ENCODE measurements at regions not wholly inside any gene's neighbourhood (a gene's known extent, or its start where the extent isn't known, plus 50 kb on each side); places are given as distances from the start of the nearest gene placed in this dataset.

- no peak for TF ChIP-seq CTCF (conservative IDR thresholded peaks at IDR 0.05)
- Histone ChIP-seq H2AFZ (ENCODE audit: low read length) (no peak overlapping the region), H3K4me2 (ENCODE audit: insufficient read depth, insufficient read length, low read length) (no peak overlapping the region), H4K8ac (replicated peaks; ENCODE audit: insufficient read length, low read depth, low read length) (no peak overlapping the region), H3K23ac (ENCODE audit: insufficient read length, low read depth, low read length) (no peak overlapping the region), H3T11ph (ENCODE audit: low read length) (no peak overlapping the region), H3K9ac (ENCODE audit: extremely low read depth, insufficient read length, low read length) (no peak overlapping the region), H2AK5ac (ENCODE audit: insufficient read length, low read length) (no peak overlapping the region), H2BK20ac (ENCODE audit: low read depth, low read length, poor library complexity, severe bottlenecking) (no peak overlapping the region), H3K27ac (ENCODE audit: insufficient read length, low read depth, low read length) (no peak overlapping the region), H3K56ac (ENCODE audit: insufficient read length, low read depth, low read length) (no peak overlapping the region), H3K27me3 (ENCODE audit: insufficient read depth, low read length) (no peaks in the 10 kb centered on the region), H3K4me1 (ENCODE audit: insufficient read depth, low read length) (peaks cover 14% of the 10 kb centered on the region; the same call in 1 of the 2 replicates), H3K23me2 (ENCODE audit: insufficient read length, low read depth, low read length, poor library complexity, severe bottlenecking) (no peaks in the 10 kb centered on the region), H4K91ac (ENCODE audit: insufficient read length, low read depth, low read length) (no peak overlapping the region), H2BK15ac (ENCODE audit: low read depth, low read length) (no peak overlapping the region), H4K5ac (ENCODE audit: insufficient read length, low read depth, low read length) (no peak overlapping the region), H3K4ac (ENCODE audit: low read depth, low read length) (no peak overlapping the region), H2BK120ac (ENCODE audit: low read depth, low read length, poor library complexity, severe bottlenecking) (no peak overlapping the region), H2BK12ac (ENCODE audit: insufficient read length, low read depth, low read length) (no peak overlapping the region), H3K79me1 (ENCODE audit: insufficient read depth, low read depth, low read length, poor library complexity, severe bottlenecking) (no peaks in the 10 kb centered on the region), H2BK5ac (ENCODE audit: insufficient read length, low read length) (no peak overlapping the region), H3K9me3 (ENCODE audit: control insufficient read depth, low read depth, low read length) (no peaks in the 10 kb centered on the region), H3K18ac (ENCODE audit: insufficient read length, low read depth, low read length) (no peak overlapping the region), H4K20me1 (ENCODE audit: control insufficient read depth, insufficient read depth, insufficient read length) (no peaks in the 10 kb centered on the region), H3K79me2 (ENCODE audit: insufficient read depth, low read length) (no peaks in the 10 kb centered on the region), H3K14ac (ENCODE audit: insufficient read depth, low read length) (no peak overlapping the region)
- no CpG with 5 or more reads among the region's 2 CpGs for WGBS (ENCODE audit: extremely low coverage, insufficient read length, low lambda C conversion rate)
- Mint-ChIP-seq H3K4me3 (no peak overlapping the region), H3K27me3 (ENCODE audit: low read depth) (no peaks in the 10 kb centered on the region), H3K36me3 (ENCODE audit: insufficient read depth in 1 of 3, low read depth in 3 of 3) (no peaks in the 10 kb centered on the region), H3K9me3 (no peaks in the 10 kb centered on the region), H3K4me1 (peaks cover 18 to 29% of the 10 kb centered on the region in 2 experiments), H3K27ac (peak overlapping the region in 1 of 3 experiments; percentile 66; a peak in 1 of 7 replicates)
- DNase-seq = peak; percentile 53
Observed at GRCh38 chr3:150299201-150299600, 108.9 kb upstream of the TSC22D2 start.
